Smooth muscle cell (in vitro differentiated cells): ENCODE measurements at regions not wholly inside any gene's neighbourhood (a gene's known extent, or its start where the extent isn't known, plus 50 kb on each side); places are given as distances from the start of the nearest gene placed in this dataset.

Experiments
- DNase-seq: peaks from one replicate; lab custom pipeline; 2025; ENCODE audit not compliant: unreplicated experiment; lab: John Stamatoyannopoulos, UW
- H2AFZ ChIP-seq: fragments of 200-600 bp; sonication (generic); 2 replicates; pipeline ENCODE4 v1.6.0; 2016; ENCODE audit warnings: antibody characterized with exemption, low read depth, mild to moderate bottlenecking
- H3F3A ChIP-seq: fragments of 200-600 bp; sonication (generic); 2 replicates; pipeline ENCODE4 v1.6.0; 2017; ENCODE audit warnings: antibody characterized with exemption, low read depth
- H3K27ac ChIP-seq: fragments of 200-600 bp; sonication (generic); 2 replicates; pipeline ENCODE4 v1.5.1; 2016; ENCODE audit warnings: low read depth, mild to moderate bottlenecking
- H3K27me3 ChIP-seq: fragments of 200-600 bp; sonication (generic); 2 replicates; pipeline ENCODE4 v1.6.1; 2016; ENCODE audit warnings: low read depth, mild to moderate bottlenecking
- H3K36me3 ChIP-seq: fragments of 200-600 bp; sonication (generic); 2 replicates; pipeline ENCODE4 v1.5.1; 2016; ENCODE audit warnings: low read depth
- H3K4me1 ChIP-seq: fragments of 200-600 bp; sonication (generic); 2 replicates; pipeline ENCODE4 v1.5.1; 2016; ENCODE audit warnings: low read depth
- H3K4me2 ChIP-seq: fragments of 200-600 bp; sonication (generic); 2 replicates; pipeline ENCODE4 v1.6.0; 2016; ENCODE audit warnings: mild to moderate bottlenecking
- H3K4me3 ChIP-seq: fragments of 200-600 bp; sonication (generic); 2 replicates; pipeline ENCODE4 v1.5.1; 2016; ENCODE audit warnings: mild to moderate bottlenecking
- H3K79me2 ChIP-seq: fragments of 200-600 bp; sonication (generic); 2 replicates; pipeline ENCODE4 v1.6.0; 2016; ENCODE audit warnings: low read depth, mild to moderate bottlenecking
- H3K9ac ChIP-seq: fragments of 200-600 bp; sonication (generic); 2 replicates; pipeline ENCODE4 v1.6.0; 2016; ENCODE audit warnings: low read depth
- H3K9me3 ChIP-seq: fragments of 200-600 bp; sonication (generic); replicated peaks from 2 replicates; pipeline ENCODE4 v1.5.1; 2016; ENCODE audit warnings: low read depth
- H4K20me1 ChIP-seq: fragments of 200-600 bp; sonication (generic); 2 replicates; pipeline ENCODE4 v1.6.0; 2016; ENCODE audit warnings: low read depth
- WGBS: methylation state at CpG from one replicate; pipeline ENCODE4 v1.1.7; 2016; ENCODE audit warnings: low lambda C conversion rate; 5-methylcytosine and 5-hydroxymethylcytosine counted together
- TF ChIP-seq, protein P1 (sequence below): fragments of 200-600 bp; sonication (generic); IDR thresholded peaks from 2 replicates; pipeline ENCODE4 v1.5.1; 2017; ENCODE audit warnings: borderline replicate concordance, mild to moderate bottlenecking, antibody characterized with exemption; ENCODE audit not compliant: insufficient read depth, poor library complexity, severe bottlenecking

DNA sequence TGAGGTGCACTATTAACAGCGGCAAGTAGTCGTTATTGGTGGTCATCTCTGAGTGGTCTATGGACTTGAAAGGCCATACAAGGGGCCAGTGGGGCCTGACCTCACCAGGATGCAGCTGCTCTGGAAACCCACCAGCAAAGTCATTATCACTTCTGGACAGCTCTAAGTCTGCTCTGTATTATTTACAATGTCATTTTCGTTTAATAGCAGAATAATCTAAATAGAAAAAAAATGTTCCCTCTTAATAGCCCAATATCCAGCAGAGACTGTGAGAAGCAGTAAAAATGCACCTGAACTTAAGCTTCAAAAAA is 85.0 kb upstream of the EED start:
- Histone ChIP-seq H3K9me3 (no peaks in the 10 kb centered on the region), H3K79me2 (no peaks in the 10 kb centered on the region), H3K27me3 (no peaks in the 10 kb centered on the region), H3K4me2 (no peak overlapping the region), H3K36me3 (no peaks in the 10 kb centered on the region), H2AFZ (no peak overlapping the region), H4K20me1 (no peaks in the 10 kb centered on the region), H3K27ac (no peak overlapping the region), H3K4me3 (no peak overlapping the region), H3K4me1 (no peaks in the 10 kb centered on the region), H3K9ac (no peak overlapping the region), H3F3A (no peaks in the 10 kb centered on the region)
- no peak for DNase-seq
- TF ChIP-seq, protein P1, sequence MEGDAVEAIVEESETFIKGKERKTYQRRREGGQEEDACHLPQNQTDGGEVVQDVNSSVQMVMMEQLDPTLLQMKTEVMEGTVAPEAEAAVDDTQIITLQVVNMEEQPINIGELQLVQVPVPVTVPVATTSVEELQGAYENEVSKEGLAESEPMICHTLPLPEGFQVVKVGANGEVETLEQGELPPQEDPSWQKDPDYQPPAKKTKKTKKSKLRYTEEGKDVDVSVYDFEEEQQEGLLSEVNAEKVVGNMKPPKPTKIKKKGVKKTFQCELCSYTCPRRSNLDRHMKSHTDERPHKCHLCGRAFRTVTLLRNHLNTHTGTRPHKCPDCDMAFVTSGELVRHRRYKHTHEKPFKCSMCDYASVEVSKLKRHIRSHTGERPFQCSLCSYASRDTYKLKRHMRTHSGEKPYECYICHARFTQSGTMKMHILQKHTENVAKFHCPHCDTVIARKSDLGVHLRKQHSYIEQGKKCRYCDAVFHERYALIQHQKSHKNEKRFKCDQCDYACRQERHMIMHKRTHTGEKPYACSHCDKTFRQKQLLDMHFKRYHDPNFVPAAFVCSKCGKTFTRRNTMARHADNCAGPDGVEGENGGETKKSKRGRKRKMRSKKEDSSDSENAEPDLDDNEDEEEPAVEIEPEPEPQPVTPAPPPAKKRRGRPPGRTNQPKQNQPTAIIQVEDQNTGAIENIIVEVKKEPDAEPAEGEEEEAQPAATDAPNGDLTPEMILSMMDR: no peak
- 93% methylated on average over 3 of the region's 3 CpGs for WGBS

DNA sequence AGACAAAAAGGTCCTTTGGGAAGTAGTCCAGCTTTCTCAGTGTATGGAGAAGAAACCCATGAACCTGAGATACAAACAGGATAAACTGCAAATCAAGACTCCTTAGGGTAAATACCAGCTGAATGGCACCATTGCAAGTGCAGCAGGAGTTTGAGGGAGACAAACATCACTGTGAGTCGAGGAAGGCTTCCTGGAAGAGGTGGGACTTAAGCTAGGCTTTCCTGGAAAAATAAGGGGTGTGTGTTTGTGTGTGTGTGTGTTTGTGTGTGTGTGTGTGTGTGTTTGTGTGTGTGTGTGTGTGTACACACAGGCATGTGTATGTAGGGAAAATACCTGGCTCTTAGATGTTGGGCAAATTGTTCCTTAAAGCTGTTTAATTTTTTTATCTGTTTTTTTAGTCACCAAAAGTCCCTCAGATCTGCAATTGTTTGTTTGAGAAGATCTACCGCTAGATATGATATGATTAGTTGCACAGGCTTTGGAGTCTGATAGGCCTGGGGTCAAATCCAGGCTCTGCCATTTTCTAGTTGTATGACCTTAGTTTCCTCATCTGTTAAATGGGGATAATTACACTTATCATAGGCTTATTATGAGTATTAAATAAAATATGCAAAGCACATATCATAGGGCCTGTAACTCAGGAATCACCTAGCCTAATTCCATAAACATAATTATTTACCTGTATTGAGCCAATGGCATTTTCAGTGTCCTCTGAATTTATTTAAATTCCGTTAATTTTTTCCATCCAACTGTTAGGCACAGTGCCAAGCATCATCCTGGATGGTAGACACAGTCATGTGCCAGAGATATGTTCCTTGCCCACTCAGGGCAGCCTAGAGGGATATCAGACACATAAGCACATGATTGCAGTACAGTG is 85.6 kb upstream of the EED start:
- DNase-seq: no peak
- H3F3A ChIP-seq: no peaks in the 10 kb centered on the region
- H3K4me2 ChIP-seq: no peak overlapping the region
- H3K27ac ChIP-seq: no peak overlapping the region
- H2AFZ ChIP-seq: no peak overlapping the region
- WGBS: 93% methylated on average over 3 of the region's 3 CpGs
- no peak overlapping the region for H3K9ac ChIP-seq
- H3K9me3 ChIP-seq: no peaks in the 10 kb centered on the region
- no peaks in the 10 kb centered on the region for H3K79me2 ChIP-seq
- H3K4me3 ChIP-seq: no peak overlapping the region
- TF ChIP-seq, protein P1: no peak
- H3K27me3 ChIP-seq: no peaks in the 10 kb centered on the region
- no peaks in the 10 kb centered on the region for H4K20me1 ChIP-seq
- no peaks in the 10 kb centered on the region for H3K36me3 ChIP-seq
- H3K4me1 ChIP-seq: no peaks in the 10 kb centered on the region

DNA sequence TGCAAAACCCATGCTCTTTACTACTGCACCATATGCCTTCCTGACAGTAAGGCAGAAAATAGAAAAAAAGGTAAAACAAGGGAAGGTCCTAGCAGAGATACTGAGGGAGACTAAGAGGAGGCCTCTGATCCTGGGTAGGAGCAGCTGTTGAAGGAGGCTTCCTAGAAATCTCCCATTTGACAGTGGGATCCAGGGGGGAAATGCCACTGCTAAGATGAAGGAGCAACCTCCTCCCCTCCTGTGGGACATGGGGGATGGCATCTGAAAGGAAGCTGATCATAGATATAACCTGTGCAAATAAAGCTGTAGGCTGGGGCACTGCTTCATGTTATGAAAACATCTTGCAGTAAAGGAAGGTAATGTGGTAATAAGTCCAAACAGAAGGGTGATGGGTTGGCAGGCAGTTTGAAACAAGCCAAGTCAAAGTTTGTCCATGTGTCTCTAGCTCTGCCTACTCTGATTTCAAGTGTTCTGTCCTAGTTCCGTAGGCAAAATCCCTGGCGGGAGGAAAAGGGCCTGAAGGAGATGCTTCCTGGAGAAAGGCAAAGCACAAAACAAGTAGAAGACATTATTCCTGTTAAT is 86.7 kb upstream of the EED start:
- H3K4me3 ChIP-seq: no peak overlapping the region
- no peak for DNase-seq
- H4K20me1 ChIP-seq: no peaks in the 10 kb centered on the region
- H3K9ac ChIP-seq: no peak overlapping the region
- WGBS: 92% methylated on average over 2 of the region's 2 CpGs
- H3F3A ChIP-seq: no peaks in the 10 kb centered on the region
- no peak overlapping the region for H2AFZ ChIP-seq
- no peaks in the 10 kb centered on the region for H3K9me3 ChIP-seq
- no peaks in the 10 kb centered on the region for H3K36me3 ChIP-seq
- H3K27me3 ChIP-seq: no peaks in the 10 kb centered on the region
- TF ChIP-seq, protein P1: no peak
- no peaks in the 10 kb centered on the region for H3K4me1 ChIP-seq
- H3K79me2 ChIP-seq: no peaks in the 10 kb centered on the region
- H3K4me2 ChIP-seq: no peak overlapping the region
- H3K27ac ChIP-seq: no peak overlapping the region

GRCh38 chr11:86156397-86156955 is 87.6 kb upstream of the PICALM start:
- Histone ChIP-seq H2AFZ (no peak overlapping the region), H3K27ac (no peak overlapping the region), H3K79me2 (no peaks in the 10 kb centered on the region), H3F3A (no peaks in the 10 kb centered on the region), H3K4me3 (no peak overlapping the region), H4K20me1 (no peaks in the 10 kb centered on the region), H3K9me3 (no peaks in the 10 kb centered on the region), H3K4me2 (no peak overlapping the region), H3K36me3 (no peaks in the 10 kb centered on the region), H3K9ac (no peak overlapping the region), H3K27me3 (no peaks in the 10 kb centered on the region), H3K4me1 (peaks cover 6% of the 10 kb centered on the region)
- TF ChIP-seq, protein P1: no peak
- WGBS: 94% methylated on average over 3 of the region's 3 CpGs
- no peak for DNase-seq
